Tibial nerve (tissue), 4 donors: ENCODE measurements at regions not wholly inside any gene's neighbourhood (a gene's known extent, or its start where the extent isn't known, plus 50 kb on each side); places are given as distances from the start of the nearest gene placed in this dataset.

Experiments used
- EP300 ChIP-seq, 2 donors: sonication (generic); formaldehyde crosslinking; IDR thresholded peaks; one replicate each; pipeline ENCODE4 v1.6.1; 2017; ENCODE audit warnings: antibody characterized with exemption in 2 of 2, mild to moderate bottlenecking in 1 of 2
- TF ChIP-seq, protein P1 (sequence below), 5 experiments: fragments of 200-600 bp in 3 of 5; fragments of 450-650 bp in 2 of 5; sonication (generic) in 3 of 5; IDR thresholded peaks; one replicate each; pipeline ENCODE4 v1.5.1; 2016 to 2019; ENCODE audit warnings: antibody characterized with exemption in 5 of 5, mild to moderate bottlenecking in 3 of 5, moderate library complexity in 2 of 5

DNA sequence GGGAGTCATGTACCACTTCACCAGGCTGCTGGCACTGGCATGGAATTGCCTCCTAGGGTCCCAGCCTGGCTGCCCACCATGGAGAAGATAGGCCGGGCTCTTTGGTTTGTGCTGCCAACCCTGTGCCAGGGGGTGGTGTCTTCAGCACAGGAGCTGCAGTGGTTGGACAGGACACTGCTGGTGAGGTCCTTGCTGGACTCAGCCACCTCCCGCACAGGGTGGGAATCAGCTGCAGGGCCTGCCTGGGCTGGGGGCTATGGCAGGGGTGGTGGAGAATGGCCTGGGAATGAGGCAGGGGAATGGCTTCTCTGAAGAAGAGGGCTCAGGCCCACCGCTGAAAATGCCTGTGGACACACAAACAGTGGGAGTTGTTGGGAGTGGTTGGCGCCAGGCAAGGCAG is 70.6 kb upstream of the CAPRIN2 start:
- TF ChIP-seq, protein P1, sequence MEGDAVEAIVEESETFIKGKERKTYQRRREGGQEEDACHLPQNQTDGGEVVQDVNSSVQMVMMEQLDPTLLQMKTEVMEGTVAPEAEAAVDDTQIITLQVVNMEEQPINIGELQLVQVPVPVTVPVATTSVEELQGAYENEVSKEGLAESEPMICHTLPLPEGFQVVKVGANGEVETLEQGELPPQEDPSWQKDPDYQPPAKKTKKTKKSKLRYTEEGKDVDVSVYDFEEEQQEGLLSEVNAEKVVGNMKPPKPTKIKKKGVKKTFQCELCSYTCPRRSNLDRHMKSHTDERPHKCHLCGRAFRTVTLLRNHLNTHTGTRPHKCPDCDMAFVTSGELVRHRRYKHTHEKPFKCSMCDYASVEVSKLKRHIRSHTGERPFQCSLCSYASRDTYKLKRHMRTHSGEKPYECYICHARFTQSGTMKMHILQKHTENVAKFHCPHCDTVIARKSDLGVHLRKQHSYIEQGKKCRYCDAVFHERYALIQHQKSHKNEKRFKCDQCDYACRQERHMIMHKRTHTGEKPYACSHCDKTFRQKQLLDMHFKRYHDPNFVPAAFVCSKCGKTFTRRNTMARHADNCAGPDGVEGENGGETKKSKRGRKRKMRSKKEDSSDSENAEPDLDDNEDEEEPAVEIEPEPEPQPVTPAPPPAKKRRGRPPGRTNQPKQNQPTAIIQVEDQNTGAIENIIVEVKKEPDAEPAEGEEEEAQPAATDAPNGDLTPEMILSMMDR (IDR thresholded peaks at IDR 0.05) = no peak
- no peak for TF ChIP-seq EP300 (IDR thresholded peaks at IDR 0.05)
